Caki2 (cell line): ENCODE measurements at regions not wholly inside any gene's neighbourhood (a gene's known extent, or its start where the extent isn't known, plus 50 kb on each side); places are given as distances from the start of the nearest gene placed in this dataset.
"Not testable (repeated sequence)": the region's sequence is repeated elsewhere in the genome, so short reads cannot be mapped to it uniquely, and the experiment has no call there.

Experiments used
- DNase-seq: peaks from one replicate; pipeline ENCODE4 v3.0.0-alpha.2; 2015; ENCODE audit warnings: low read depth
- in situ Hi-C: cut with HindIII; loops from 2 replicates; pipeline ENCODE4 v1.10.0; 2016; ENCODE audit warnings: low sequenced_read_pairs, low pct_unique_long_range_greater_than_20kb, mixed read lengths

- in situ Hi-C loops = no loop called here
- no peak for DNase-seq
Measured at GRCh38 chrX:137646472-137646871, 80.5 kb downstream of the ZIC3 start.

DNA sequence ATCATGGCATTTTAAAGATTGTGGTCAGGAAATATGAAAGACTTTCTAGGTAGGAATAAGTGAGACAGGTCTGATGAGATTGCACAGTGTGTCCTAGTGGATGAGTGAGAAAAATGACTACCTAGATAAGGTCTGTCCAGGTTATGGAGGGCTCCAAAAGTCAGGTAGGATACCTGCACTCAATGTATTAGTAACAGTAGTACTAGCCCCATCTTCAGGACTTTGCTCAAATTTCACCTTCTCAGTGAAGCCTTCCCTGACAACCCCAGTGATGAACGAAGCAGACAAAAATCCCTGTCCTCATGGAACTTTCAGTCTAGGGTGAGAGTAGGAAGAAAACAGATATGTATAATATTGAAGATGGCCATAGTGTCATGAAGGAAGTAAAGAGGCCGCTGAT lies 85.7 kb downstream of the ZIC3 start:
- in situ Hi-C loops = no loop called here
- no peak for DNase-seq

DNA sequence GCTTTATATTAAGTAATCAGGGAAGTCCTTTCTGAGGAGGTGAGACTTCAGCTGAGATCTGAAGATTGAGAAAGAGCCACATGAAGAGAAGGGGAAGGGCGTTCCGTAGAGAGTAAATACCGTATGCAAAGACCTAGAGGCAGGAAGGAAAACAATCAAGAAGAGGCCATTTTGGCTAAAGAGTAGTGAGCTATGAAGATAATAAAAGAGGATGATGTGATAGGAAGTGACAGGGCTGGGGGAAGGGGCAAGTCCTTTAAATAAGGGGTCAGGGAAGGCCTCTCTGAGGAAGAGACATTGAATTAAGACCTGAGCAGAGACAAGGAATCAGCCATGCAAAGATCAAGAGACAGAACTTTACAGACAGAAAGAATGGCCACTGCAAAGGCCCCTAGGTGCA lies 86.2 kb downstream of the ZIC3 start:
- DNase-seq = no peak
- in situ Hi-C loops = no loop called here

- in situ Hi-C loops = no loop called here
- DNase-seq = no peak
Measured at GRCh38 chrX:137654481-137654880, 88.6 kb downstream of the ZIC3 start.

DNA sequence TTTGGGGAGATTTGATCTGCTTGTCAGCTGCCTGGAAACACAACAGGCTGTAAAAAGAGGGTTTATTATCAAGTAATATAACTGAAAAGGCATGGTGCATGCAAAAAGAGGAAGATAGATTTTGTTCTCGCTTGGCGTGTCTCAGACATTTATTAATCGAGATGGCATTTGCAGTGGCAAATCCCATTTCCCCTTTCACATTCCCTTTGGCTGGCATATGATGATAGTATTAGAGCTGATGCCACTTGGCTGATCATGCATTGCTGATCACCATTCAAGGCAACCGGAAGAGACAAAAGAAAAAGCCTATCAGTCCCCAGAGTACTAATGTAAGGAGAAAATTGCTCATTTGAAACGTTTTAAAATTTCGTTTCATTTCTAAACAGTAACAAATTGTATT lies 101.8 kb downstream of the ZIC3 start:
- in situ Hi-C loops = no loop called here
- peak; percentile 14 for DNase-seq

DNA sequence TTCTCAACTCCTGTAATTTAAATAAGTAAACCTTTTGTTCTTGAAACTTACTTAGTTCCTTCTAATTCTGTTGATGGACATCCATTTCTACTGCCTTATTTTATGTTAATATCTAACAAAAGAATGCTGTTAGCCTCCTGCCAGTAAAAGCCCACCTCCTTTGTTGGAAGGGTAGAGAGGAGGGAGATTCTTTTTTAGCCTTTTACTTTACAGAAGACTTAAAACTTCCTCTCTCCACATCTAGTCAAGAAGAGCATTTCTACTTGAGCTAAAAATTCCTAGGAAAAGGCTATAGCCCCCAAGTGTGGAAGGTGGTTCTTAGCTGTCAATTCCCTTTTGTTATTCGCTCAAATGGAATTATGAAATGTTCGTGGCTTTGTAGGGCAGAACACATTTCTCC lies 118.7 kb downstream of the ZIC3 start:
- no peak for DNase-seq
- in situ Hi-C loops = no loop called here

- in situ Hi-C loops = no loop called here
- no peak for DNase-seq
Measured at GRCh38 chrX:137695417-137695816, 129.5 kb downstream of the ZIC3 start.

GRCh38 chrX:137707348-137707747 lies 141.4 kb downstream of the ZIC3 start:
- no peak for DNase-seq
- in situ Hi-C loops = no loop called here

GRCh38 chrX:137742846-137743245 lies 176.9 kb downstream of the ZIC3 start:
- DNase-seq = no peak
- in situ Hi-C loops = no loop called here

- DNase-seq = no peak
Measured at GRCh38 chrX:137743414-137743813, 177.5 kb downstream of the ZIC3 start.

DNA sequence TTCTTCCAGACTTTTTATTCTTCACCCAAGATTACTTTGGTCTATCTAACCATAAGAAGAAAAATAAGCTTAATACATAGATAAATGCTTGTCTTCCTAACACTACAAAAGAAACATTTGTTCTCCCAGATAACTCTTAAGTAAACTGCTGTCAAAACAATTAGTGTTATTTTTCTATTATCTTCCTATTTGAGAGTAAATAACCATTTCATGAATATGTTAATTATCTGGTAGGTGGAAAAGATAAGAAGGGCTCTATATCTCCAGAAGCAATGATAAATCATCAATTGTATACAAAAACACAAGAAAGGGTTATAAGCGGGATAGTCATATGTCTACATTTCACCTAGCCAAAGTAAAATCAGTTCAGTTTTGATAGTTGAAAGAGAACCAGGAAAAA lies 180.4 kb downstream of the ZIC3 start:
- in situ Hi-C loops = no loop called here

More at GRCh38 chrX:137743414-137743813, 177.5 kb downstream of the ZIC3 start:
- in situ Hi-C loops = no loop called here

DNA sequence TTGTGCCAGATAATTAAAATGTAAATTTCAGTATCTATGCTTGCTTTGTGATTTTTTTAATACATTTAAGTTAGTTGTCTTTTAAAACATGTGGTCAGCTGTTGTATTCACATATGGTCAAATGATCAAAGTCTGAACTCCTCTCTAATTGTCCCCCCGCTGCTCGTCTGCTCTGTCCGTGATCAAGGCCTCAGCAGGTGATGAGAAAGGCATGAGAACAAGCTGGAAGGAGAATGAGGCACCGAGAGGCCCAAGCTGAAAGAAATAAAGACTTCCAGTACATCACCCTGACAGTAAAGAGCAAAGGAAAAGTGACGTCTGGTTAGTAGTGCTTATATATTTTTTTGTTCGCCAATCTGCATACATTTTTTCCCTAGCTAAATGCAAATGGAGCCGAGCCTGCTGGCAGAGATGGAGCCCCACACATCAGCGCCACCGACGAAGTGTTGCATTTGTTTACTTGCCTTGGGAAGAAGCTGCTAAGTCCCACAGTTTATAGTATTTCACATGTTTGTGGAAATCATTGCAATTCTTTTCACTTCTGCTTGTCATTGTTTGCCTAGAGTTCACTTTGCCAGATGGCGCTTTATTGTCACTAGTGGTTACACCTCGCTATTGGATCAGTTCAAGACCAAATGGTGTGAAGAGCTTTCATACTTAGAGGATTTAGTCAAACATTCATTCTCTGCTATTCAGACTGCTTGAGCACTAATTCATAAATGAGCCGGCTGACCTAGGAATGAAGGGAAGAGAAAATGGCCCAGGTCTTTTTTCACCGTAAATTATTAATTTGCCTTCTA lies 181.5 kb downstream of the ZIC3 start:
- in situ Hi-C loops = no loop called here
- DNase-seq = no peak

More for the DNA sequence above, 180.4 kb downstream of the ZIC3 start:
- DNase-seq = no peak

- in situ Hi-C loops = no loop called here
- no peak for DNase-seq
Measured at GRCh38 chrX:137748827-137749226, 182.9 kb downstream of the ZIC3 start.

GRCh38 chrX:137749246-137749645 lies 183.3 kb downstream of the ZIC3 start:
- DNase-seq = no peak
- in situ Hi-C loops = no loop called here

DNA sequence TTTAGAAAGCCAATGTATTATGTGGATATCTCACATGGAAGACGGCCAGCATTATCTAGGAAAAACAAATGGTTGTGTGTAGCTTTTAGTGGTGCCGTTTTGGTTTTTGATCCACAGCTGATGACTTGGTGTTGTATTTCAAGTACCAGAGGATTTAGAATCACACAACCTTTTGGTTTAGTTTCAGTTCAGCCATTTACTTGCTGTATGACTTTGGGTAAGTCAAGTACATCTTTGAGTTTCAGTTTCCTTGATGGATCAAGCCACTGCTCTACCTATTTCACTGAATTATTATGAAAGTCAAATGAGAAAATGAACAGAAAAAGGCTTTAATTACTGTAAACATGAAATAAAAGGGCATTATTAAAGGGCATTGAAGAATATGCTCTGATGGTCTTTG lies 205.6 kb downstream of the ZIC3 start:
- in situ Hi-C loops = no loop called here
- no peak for DNase-seq

- no peak for DNase-seq
- in situ Hi-C loops = no loop called here
Measured at GRCh38 chrX:137792214-137792613, 226.3 kb downstream of the ZIC3 start.

GRCh38 chrX:137797926-137798325 lies 232.0 kb downstream of the ZIC3 start:
- DNase-seq, in situ Hi-C loops: not testable (repeated sequence)

GRCh38 chrX:137823257-137823656 lies 257.3 kb downstream of the ZIC3 start:
- no peak for DNase-seq
- in situ Hi-C loops = no loop called here

DNA sequence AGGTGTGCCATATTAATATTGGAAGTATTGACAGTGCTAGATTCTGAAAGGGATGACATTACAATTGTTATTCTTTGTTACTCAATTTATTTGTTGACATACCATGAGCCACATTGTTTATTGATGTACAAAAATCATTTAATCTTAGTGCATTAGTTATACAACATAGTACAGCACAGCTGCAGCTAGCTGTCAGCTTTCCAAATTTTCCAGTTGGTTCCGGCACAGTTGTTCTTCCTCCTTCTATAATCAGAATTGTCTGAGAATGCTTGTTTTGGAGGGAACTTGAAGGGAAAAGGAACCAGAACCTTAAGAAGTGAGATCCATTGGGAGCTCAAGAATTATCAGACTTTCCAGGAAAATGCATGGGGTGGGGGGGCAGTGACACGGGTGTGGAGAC lies 281.4 kb downstream of the ZIC3 start:
- in situ Hi-C loops = no loop called here
- no peak for DNase-seq

DNA sequence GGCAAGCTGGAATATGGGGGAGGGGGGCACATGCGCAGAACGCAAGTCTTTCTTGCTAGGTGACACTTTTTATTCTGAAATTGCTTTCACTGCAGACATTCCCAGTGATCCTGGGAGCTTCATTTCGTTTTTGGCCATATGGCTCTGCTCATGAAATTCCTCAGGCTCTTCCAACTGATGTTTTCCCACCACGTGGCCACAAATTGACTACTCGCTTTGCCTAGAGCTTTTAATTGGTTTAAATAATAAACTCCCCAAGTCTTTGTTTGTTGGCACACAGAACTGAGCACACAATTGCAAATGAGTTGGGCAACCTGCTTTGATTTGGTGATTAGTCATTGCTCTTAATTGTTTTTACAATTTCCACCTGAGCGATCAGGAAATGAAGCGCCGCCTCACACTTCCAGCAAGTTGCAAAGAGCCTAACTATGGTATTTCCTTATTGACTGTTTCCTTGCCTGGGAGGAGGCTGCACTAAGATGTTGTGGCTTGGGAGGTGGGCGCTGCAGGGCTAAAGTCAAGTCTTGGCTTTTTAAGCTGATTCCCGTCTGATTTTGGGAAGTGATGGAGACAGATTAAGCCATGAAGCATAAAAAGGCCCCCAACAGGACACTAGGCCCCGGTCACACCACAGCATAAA lies 282.5 kb downstream of the ZIC3 start:
- in situ Hi-C loops = no loop called here
- DNase-seq = no peak
